Choroid plexus epithelial cell (primary cell): ENCODE measurements at regions not wholly inside any gene's neighbourhood (a gene's known extent, or its start where the extent isn't known, plus 50 kb on each side); places are given as distances from the start of the nearest gene placed in this dataset.

ENCODE experiments used
- DNase-seq: peaks from one replicate; pipeline ENCODE4 v3.0.0-alpha.2; 2010; ENCODE audit warnings: low read depth
- H3K4me3 ChIP-seq: 2 replicates; pipeline ENCODE4 v1.5.1; 2011; ENCODE audit warnings: low read depth, mild to moderate bottlenecking, control low read depth, low read length, moderate library complexity
- TF ChIP-seq, protein P1 (sequence below): conservative IDR thresholded peaks from 2 replicates; pipeline ENCODE4 v1.5.1; 2011; ENCODE audit warnings: low read depth, mild to moderate bottlenecking, control low read depth, inconsistent platforms, low read length, moderate library complexity

DNA sequence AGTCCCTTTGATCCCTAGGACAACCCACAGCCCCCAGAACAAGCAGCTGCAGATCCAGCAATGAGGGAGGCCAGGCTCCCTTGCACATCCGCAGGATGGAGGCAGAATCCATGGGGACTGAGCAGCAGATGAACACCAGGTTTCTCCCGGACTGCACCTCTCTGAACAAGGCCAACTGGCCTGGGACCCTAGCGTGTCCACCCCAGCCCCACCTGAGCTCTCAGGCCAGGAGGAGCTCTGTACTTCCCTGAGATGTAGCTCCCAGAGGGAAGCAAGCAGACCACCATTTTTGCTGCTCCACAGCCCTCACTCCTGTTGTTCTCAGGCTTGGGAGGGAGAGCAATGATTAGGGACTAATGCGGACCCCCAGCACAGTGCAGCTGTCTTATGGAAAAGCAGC lies 1195.8 kb downstream of the PCDH18 start:
- DNase-seq, result no peak
- no peak overlapping the region for H3K4me3 ChIP-seq
- TF ChIP-seq, protein P1, sequence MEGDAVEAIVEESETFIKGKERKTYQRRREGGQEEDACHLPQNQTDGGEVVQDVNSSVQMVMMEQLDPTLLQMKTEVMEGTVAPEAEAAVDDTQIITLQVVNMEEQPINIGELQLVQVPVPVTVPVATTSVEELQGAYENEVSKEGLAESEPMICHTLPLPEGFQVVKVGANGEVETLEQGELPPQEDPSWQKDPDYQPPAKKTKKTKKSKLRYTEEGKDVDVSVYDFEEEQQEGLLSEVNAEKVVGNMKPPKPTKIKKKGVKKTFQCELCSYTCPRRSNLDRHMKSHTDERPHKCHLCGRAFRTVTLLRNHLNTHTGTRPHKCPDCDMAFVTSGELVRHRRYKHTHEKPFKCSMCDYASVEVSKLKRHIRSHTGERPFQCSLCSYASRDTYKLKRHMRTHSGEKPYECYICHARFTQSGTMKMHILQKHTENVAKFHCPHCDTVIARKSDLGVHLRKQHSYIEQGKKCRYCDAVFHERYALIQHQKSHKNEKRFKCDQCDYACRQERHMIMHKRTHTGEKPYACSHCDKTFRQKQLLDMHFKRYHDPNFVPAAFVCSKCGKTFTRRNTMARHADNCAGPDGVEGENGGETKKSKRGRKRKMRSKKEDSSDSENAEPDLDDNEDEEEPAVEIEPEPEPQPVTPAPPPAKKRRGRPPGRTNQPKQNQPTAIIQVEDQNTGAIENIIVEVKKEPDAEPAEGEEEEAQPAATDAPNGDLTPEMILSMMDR, result no peak

DNA sequence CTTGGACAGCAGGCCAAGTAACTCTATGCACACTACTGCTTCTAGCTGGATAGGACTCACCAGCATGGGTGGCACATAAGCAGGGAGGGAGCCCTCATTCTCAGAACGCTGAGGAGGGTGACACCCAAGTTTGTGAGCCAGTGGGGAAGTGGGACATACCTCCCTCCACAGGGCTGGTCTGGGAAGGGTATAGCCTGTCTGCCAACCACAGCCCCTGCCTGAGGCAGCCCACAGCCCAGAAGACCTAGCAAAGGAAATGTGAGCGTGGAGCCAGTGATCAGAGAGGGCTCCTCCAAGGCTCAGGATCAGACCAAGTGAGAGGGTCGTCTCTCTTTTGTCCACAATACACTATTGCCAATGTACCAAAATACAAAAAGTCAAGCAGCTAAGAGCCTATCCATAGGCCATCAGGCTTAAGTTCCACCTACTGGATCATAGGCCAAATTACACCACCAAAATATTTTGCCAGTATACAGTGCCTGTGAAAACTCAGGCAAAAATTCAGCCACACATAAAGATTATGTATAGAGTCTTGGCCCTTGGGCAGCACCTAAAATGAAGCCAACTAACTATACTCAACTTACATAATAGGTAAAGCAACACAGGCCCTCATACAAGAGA lies 1203.1 kb downstream of the PCDH18 start:
- DNase-seq, result peak; percentile 45
- no peak overlapping the region for H3K4me3 ChIP-seq
- TF ChIP-seq, protein P1, result peak; percentile 57

DNA sequence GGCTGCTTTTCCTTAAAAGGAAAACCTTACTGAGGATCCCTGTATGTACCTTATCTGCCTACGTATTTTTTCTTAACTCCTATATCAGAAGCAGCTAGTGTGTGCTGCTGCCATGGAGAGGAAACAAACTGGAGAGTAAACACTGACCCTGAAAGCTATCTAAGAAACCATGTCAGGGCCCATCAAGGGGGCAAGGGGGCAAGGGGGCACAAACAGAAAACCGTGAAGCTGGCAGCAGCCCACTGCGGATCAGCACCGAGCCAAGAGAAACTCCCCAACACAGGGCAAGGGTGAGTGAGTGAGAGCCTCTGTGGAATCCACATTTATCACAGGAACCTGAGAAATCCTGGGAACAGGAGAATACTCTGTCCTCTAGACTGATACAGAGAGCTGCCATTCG lies 1204.2 kb downstream of the PCDH18 start:
- DNase-seq, result no peak
- H3K4me3 ChIP-seq, result no peak overlapping the region
- TF ChIP-seq, protein P1, result no peak

DNA sequence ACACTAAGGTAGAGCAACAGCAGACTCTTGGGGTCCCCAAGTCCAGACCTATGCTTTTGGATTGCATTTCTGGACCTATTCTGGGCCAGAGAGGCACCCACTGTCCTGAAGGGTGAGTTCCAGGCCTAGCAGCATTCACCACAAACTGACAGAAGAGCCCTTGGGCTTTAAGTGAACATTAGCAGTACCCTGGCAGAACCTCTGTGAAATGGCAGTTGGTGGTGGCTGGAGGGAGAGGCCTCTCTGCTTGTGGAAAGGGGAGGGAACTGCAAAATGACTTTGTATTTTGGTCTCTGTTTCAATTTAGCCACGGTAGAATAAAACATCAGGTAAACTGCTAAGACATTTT lies 1211.9 kb downstream of the PCDH18 start:
- TF ChIP-seq, protein P1, result no peak
- no peak for DNase-seq
- no peak overlapping the region for H3K4me3 ChIP-seq

DNA sequence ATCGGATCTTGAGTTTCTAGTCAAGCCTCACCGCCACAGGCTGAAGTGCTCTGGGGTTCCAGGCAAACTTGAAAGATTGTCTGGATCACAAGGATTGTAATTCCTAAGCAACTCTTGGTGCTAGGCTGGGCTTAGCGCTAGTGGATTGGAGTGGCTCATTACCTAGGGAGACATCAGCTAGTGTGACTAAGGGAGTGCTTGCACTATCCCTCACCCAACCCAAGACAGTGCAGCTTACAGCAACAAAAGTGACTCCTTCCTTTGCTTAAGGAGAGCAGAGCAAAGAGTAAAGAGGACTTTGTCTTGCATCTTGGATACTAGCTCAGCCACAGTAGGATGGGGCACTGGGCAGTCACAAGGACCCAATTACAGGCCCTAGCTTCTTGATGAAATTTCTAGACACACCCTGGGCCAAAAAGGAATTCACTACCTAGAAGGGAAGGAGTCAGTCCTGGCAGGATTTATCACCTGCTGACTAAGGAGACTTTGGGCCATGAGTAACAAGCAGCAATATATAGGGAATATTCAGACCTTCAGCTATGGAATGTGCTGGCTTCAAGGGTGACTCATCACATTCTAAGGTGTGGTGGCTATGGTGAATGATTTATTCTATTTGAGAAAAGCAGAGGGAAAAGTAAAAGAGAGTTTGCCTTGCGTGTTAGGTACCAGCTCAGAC lies 1212.4 kb downstream of the PCDH18 start:
- peak; percentile 48 for DNase-seq
- TF ChIP-seq, protein P1, result no peak
- H3K4me3 ChIP-seq, result no peak overlapping the region

DNA sequence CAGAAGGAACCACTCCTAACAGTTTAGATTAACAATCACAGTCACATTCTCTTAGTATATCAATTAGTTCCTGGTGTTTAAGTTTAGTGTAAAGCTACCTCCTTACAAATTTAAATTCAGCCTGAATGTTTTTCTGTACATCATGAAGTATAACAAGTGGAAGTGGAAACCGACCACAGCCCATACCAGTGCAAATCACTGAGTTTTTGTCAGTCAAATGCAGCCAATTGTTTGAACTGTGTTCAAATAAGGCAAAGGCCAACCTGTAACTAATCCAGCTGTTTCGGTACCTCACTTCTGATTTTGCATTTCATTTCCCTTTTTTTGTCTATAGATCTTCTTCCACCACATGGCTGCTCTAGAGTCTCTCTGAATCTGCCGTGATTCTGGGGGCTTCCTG lies 1215.3 kb downstream of the PCDH18 start:
- TF ChIP-seq, protein P1, result no peak
- DNase-seq, result no peak

DNA sequence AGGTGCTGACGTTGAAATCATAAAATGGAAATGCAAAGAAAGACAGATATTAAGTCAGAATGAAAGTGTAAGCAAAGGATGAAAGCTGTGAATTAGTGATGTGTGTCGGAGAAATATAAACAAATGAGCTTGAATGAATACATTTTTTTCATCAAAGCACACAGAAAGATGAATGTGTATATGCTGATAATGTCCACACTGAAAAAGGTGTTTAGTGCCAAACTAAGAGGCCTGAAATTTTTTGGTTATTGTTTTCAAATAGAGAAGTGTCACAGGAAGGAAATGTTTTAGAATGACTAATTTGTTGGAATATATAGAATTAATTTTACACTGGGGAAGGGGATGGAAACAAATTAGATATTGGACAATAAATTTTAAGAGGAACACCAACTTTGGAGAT lies 1217.6 kb downstream of the PCDH18 start:
- DNase-seq, result no peak
- H3K4me3 ChIP-seq, result no peak overlapping the region

More for the DNA sequence above, 1215.3 kb downstream of the PCDH18 start:
- no peak overlapping the region for H3K4me3 ChIP-seq

More for the DNA sequence above, 1217.6 kb downstream of the PCDH18 start:
- TF ChIP-seq, protein P1, result no peak
